GM19324 (cell line): ENCODE measurements at regions not wholly inside any gene's neighbourhood (a gene's known extent, or its start where the extent isn't known, plus 50 kb on each side); places are given as distances from the start of the nearest gene placed in this dataset.

Experiments
- ATAC-seq: cut with Tn5 transposase; IDR thresholded peaks from one replicate; pipeline ENCODE4 v1.9.1; 2021; ENCODE audit warnings: mild to moderate bottlenecking, moderate library complexity; ENCODE audit not compliant: unreplicated experiment, low FRiP score

GRCh38 chr4:134422776-134423175 is 221.2 kb upstream of the PABPC4L start:
- no peak for ATAC-seq

DNA sequence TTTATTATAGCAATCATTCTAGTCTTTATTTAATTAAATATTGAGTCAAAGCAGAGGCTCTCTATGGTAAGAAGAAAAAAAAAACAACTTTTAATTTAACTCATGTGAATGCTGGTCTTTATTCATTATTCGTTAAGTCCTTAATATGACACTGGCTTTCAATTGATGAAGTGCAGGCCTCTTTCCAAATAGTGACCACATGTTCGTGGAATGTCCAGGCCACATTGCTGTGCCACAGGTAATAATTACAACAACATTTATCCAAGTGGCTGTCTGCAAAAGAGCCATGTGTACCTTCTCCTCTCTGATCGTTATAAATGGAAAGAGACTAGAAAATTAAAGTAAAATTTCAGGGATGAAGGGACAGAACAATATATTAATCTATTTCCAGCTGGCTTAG is 220.1 kb upstream of the PABPC4L start:
- no peak for ATAC-seq

DNA sequence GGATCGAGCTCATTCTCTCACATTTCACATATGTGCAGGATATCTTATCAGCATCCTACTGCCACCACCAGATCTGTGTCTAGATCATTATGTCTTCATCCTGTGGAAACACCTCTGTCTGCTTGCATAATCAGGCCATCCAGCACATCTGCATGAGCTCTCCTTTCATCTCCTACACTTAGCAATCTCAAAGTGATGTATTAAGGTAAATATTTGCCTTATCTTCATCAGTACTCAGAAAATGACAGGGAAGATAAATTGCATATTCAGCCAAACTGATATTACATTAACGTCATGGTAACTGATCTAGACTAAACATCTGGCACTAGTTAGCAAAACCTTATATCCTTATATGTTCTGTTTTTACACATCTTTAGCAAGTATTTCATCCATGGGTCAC is 207.3 kb upstream of the PABPC4L start:
- no peak for ATAC-seq

DNA sequence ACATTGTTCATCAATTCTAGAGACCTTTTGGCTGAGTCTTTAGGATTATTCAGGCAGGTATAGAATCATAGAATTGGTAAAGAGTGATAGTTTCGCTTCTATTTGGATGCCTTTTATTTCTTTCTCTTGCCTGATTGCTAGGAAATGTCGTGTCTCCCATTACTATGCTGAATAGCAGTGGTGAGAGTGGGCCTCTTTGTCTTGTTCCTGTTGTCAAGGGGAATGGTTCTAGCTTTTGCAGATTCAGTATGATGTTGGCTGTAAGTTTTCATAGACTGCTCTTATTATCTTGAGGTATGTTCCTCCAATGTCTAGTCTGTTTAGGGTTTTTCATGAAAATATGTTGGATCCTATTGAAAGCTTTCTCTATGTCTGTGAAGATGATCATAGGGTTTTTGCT is 200.2 kb upstream of the PABPC4L start:
- no peak for ATAC-seq

DNA sequence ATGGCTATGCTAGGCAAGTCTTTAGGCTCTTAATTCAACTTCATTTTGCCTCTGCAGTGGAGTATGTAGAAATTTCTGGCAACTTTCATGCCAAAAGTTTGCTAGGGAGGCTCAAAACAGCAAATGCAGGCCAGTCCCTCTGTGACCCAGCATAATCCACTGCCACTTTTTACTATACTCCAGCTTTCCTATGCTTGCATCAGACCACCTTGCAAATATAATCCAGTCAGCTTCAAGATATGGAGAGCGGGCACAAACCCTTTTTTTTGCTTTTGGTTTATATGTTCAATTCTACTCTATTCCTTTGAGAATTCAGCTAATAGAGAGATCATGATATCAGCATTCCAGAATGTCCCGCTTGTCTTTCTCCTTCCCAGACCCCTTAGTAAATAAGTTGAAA is 192.0 kb upstream of the PABPC4L start:
- no peak for ATAC-seq

- ATAC-seq = no peak
Observed at GRCh38 chr4:134390319-134390718, 188.7 kb upstream of the PABPC4L start.

GRCh38 chr4:134388351-134388750 is 186.8 kb upstream of the PABPC4L start:
- no peak for ATAC-seq

DNA sequence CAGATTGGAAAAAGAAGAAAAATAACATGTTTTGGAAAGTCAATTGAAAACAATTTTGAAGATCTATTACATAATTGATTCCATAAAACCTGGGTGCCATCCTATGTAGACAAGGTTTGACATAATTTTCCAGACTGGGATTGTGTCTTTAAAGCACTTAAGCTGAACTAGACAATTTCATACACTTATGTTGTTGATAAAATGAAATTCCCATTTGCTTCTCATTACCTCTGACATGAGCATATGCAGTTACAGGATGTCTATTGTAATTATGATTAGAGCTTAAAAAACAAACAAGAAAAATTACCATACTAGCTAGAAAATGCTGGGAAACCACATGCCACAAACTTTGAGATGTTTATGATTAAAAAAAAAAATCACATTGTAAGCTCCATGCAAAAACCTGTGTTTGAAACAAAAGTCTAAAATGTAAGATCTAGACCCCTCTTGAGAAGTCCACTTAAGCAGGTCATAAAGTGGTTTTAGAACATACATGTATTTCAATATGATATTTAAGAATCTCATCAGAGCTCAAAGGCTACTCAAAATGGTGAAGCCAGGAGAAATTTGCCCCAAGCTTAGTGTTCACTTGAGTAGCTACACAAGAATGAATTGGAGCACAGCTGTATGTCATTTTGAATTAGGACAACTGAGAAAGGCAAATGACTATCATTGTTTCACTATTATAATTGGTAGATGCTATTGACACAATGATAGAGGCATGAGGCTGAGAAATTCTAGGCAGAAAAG is 181.1 kb upstream of the PABPC4L start:
- ATAC-seq = no peak

- ATAC-seq = no peak
Observed at GRCh38 chr4:134375775-134376174, 174.2 kb upstream of the PABPC4L start.

- no peak for ATAC-seq
Observed at GRCh38 chr4:134365852-134366251, 164.3 kb upstream of the PABPC4L start.

DNA sequence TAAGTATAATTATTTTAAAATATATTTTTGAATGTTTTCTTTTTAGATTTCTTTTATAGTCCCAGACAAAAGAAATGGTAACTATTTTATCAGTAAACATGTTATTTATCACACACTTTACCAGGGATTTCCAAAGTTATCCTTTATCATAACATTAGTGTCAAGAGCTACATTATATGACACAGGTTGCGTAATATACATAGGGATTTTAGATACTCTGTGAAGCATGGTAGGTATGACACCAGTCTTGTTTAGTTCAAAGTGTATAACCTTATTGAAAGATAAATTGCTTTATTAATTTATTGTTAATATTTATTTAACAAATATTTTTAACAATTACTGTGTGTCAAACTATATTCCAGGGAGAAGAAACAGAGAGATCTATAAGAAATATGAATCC is 163.3 kb upstream of the PABPC4L start:
- no peak for ATAC-seq

DNA sequence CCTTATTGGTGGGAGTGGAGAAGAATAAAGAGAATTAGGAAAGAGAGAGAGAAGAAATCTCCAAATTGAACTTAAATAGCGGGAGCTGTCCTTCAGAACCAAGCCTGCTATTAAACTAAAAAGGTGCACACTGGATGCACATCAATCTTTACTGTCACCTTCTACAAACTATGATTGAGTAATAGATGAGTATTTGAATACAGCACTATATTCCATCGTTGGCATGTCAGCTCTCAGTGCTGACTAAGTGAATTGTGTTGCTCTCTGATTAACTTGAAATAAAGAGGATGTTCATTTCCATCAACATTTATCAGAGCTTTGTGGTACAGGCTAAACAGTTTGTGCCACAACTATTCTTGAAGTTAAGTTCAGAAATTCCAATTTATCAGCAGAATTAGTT is 143.7 kb upstream of the PABPC4L start:
- no peak for ATAC-seq

DNA sequence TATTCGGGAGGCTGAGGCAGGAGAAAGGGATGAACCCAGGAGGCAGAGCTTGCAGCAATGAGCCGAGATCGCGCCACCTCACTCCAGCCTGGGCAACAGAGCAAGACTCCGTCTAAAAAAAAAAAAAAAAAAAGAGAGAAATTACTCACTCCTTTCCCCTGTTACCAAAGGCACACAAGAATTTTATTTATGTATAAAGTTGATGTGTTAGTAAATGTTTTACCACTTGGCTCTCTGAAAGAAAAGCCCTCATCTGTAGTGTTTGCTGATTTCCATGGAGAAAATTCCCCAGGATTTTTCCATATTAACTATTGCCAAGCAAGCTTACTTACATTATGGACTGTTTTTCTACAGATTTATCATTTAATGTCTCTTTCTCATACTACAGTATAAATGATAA is 142.1 kb upstream of the PABPC4L start:
- ATAC-seq = no peak

DNA sequence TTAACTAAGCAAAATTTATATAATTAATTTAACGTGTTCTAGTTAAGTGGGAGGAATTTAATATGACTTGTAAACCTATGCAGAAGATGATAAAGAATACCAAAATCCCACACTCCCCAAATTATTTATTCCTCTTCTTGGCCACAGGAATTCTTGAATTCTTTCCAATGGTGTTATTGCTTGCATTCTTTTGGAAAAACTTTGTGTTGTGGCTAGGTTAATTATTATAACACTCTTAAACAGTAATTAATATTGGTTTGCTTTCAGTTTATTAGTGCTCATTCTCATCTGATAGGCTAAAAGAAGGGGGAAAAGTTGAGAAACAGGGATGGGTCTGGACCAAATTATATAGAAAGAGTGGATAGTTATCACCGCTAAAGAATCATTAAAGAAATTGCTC is 141.5 kb upstream of the PABPC4L start:
- ATAC-seq = no peak

- ATAC-seq = no peak
Observed at GRCh38 chr4:134337574-134337973, 136.0 kb upstream of the PABPC4L start.

DNA sequence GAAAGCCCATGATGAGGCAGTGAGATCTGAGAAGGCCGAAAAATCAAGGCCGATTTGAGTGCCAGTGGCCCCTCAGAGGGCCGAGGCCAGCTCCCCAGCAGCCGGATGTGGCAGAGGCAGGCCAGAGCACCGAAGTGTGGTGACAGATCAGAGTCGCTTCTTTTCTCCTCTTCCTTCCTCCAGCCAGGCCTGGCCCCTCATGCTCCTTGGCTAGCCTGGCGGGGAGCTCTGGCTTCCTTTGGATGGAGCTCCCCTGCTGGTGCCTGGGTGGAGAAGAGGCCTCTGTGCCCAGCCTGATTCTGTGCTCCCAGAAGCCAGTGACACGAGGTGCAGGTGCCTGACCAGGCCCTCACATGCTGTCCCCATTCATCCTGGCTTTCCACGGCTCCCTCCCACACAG is 127.2 kb upstream of the PABPC4L start:
- no peak for ATAC-seq

- ATAC-seq = no peak
Observed at GRCh38 chr4:134327274-134328122, 125.9 kb upstream of the PABPC4L start.

- no peak for ATAC-seq
Observed at GRCh38 chr4:134326866-134327265, 125.3 kb upstream of the PABPC4L start.

DNA sequence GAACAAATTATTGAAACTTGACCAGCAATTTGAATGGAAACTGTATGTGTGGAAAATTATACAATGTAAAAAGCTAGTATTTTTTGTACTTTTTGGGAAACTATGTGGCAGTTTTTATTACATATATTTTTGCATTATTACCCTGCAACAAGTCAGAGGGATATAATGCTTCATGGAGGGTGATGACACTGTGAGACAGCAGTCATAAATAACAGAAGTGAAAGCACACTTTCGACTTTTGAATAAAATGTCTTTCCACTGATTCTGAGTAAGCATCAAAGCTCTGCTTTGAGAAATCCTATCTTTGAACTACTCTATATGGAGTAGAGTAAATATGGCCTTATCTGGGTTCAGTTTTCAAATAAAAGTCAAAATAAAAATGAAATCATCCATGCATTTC is 122.6 kb upstream of the PABPC4L start:
- ATAC-seq = no peak

GRCh38 chr4:134320048-134320447 is 118.5 kb upstream of the PABPC4L start:
- no peak for ATAC-seq

- no peak for ATAC-seq
Observed at GRCh38 chr4:134313591-134313990, 112.0 kb upstream of the PABPC4L start.

DNA sequence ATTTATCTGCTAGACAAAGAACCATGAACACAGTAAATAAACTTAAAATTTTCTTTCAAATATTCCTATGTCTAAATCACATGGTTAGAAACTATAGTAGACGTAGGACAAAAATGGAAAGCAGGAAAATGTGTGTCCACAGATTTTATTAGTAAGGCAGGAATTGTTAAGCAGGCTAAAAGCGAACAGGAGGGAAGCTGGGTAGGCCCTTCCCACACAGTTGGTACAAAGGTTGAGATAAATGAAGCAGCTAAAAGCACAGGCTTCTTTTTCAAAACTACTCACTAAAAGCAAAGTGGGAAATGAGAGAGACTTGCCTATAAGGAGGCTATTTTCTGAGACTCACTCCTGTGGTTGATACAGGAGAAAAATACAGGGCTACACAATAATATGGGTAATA is 108.1 kb upstream of the PABPC4L start:
- ATAC-seq = no peak
